BJ (cell line): ENCODE measurements at regions not wholly inside any gene's neighbourhood (a gene's known extent, or its start where the extent isn't known, plus 50 kb on each side); places are given as distances from the start of the nearest gene placed in this dataset.

Experiments
- CTCF ChIA-PET: fragments of 350-600 bp; formaldehyde crosslinking; extraction: SDS; loops from one replicate; lab custom pipeline; 2021; ENCODE audit warnings: antibody characterized with exemption, inconsistent platforms; lab: Yijun Ruan, JAX
- POLR2A ChIA-PET: fragments of 300-600 bp; sonication (Branson Sonifier 250); formaldehyde crosslinking; extraction: SDS; loops from one replicate; lab custom pipeline; 2021; ENCODE audit warnings: antibody characterized with exemption; lab: Charles Lee
- DNase-seq: peaks from one replicate; pipeline ENCODE4 v3.0.0-alpha.2; 2011; ENCODE audit warnings: low read depth
- H3K27me3 ChIP-seq: 2 replicates; pipeline ENCODE4 v1.6.0; 2011; ENCODE audit warnings: low read length; ENCODE audit not compliant: control insufficient read depth, insufficient read depth
- H3K36me3 ChIP-seq: 2 replicates; pipeline ENCODE4 v1.5.1; 2011; ENCODE audit warnings: low read length; ENCODE audit not compliant: control insufficient read depth, insufficient read depth
- H3K4me3 ChIP-seq: 2 replicates; pipeline ENCODE4 v1.5.1; 2011; ENCODE audit warnings: low read depth, mild to moderate bottlenecking, control low read depth, low read length
- CTCF ChIP-seq: IDR thresholded peaks from 2 replicates; pipeline ENCODE4 v1.5.1; 2011; ENCODE audit warnings: low read depth, mild to moderate bottlenecking, control low read depth, inconsistent platforms, low read length, moderate library complexity; ENCODE audit not compliant: insufficient read depth

GRCh38 chr6:163635731-163636364, 221.3 kb downstream of the QKI start:
- no peak for TF ChIP-seq CTCF
- no peaks in the 10 kb centered on the region for H3K27me3 ChIP-seq
- H3K36me3 ChIP-seq = no peaks in the 10 kb centered on the region
- ChIA-PET POLR2A (no interaction called here), CTCF (no interaction called here)
- no peak overlapping the region for H3K4me3 ChIP-seq
- DNase-seq = no peak

- DNase-seq = no peak
- ChIA-PET POLR2A (no interaction called here), CTCF (no interaction called here)
- no peaks in the 10 kb centered on the region for H3K27me3 ChIP-seq
- no peaks in the 10 kb centered on the region for H3K36me3 ChIP-seq
- H3K4me3 ChIP-seq = no peak overlapping the region
- no peak for TF ChIP-seq CTCF
Measured at GRCh38 chr6:163635315-163635714, 220.8 kb downstream of the QKI start.

GRCh38 chr6:163634211-163635171, 220.0 kb downstream of the QKI start:
- ChIA-PET POLR2A (no interaction called here), CTCF (no interaction called here)
- no peak for DNase-seq
- H3K36me3 ChIP-seq = no peaks in the 10 kb centered on the region
- H3K4me3 ChIP-seq = no peak overlapping the region
- no peak for TF ChIP-seq CTCF
- H3K27me3 ChIP-seq = no peaks in the 10 kb centered on the region

GRCh38 chr6:163630991-163631390, 216.5 kb downstream of the QKI start:
- no peaks in the 10 kb centered on the region for H3K36me3 ChIP-seq
- DNase-seq = no peak
- H3K27me3 ChIP-seq = no peaks in the 10 kb centered on the region
- TF ChIP-seq CTCF = no peak
- CTCF ChIA-PET = no interaction called here
- H3K4me3 ChIP-seq = no peak overlapping the region
- POLR2A ChIA-PET = no interaction called here

GRCh38 chr6:163630572-163630971, 216.1 kb downstream of the QKI start:
- TF ChIP-seq CTCF = no peak
- no peak for DNase-seq
- Histone ChIP-seq H3K27me3 (no peaks in the 10 kb centered on the region), H3K36me3 (no peaks in the 10 kb centered on the region), H3K4me3 (no peak overlapping the region)
- ChIA-PET CTCF (no interaction called here), POLR2A (no interaction called here)
